ENCODE measurements at regions not wholly inside any gene's neighbourhood (a gene's known extent, or its start where the extent isn't known, plus 50 kb on each side); places are given as distances from the start of the nearest gene placed in this dataset.
A peak's percentile ranks its signal among the peaks of the same experiment; 100 is the strongest.
"Not testable (repeated sequence)": the region's sequence is repeated elsewhere in the genome, so short reads cannot be mapped to it uniquely, and the experiment has no call there.

- not testable (repeated sequence) for DNase-seq (ENCODE audit: low spot score)
Measured at GRCh38 chrY:26491507-26491906, 869.6 kb downstream of the CDY1 start.

- not testable (repeated sequence) for DNase-seq (ENCODE audit: low spot score)
Measured at GRCh38 chrY:26521436-26521835, 899.5 kb downstream of the CDY1 start.

GRCh38 chrY:26555015-26555414 is 933.1 kb downstream of the CDY1 start:
- DNase-seq (ENCODE audit: low spot score), result no peak

GRCh38 chrY:26562976-26563375 is 941.1 kb downstream of the CDY1 start:
- DNase-seq (ENCODE audit: low spot score), result peak; percentile 0
